SK-N-SH (cell line): ENCODE measurements at regions not wholly inside any gene's neighbourhood (a gene's known extent, or its start where the extent isn't known, plus 50 kb on each side); places are given as distances from the start of the nearest gene placed in this dataset.

Experiments
- CTCF ChIA-PET: fragments of 300-600, 350-600 bp; formaldehyde crosslinking; extraction: SDS; loops from one replicate; lab custom pipeline; 2021; lab: Yijun Ruan, JAX
- POLR2A ChIA-PET: fragments of 350-600 bp; sonication (Branson Sonifier 250); formaldehyde crosslinking; extraction: SDS; loops from one replicate; lab custom pipeline; 2020; ENCODE audit warnings: antibody characterized with exemption, inconsistent platforms; lab: Yijun Ruan, JAX
- DNase-seq: peaks from one replicate; pipeline ENCODE4 v3.0.0; 2012
- H2AFZ ChIP-seq: fragments of 200-600 bp; sonication (generic); 2 replicates; pipeline ENCODE4 v1.8.1; 2016; ENCODE audit warnings: antibody characterized with exemption, mild to moderate bottlenecking, low read depth
- H3F3A ChIP-seq: fragments of 200-600 bp; sonication (generic); replicated peaks from 2 replicates; pipeline ENCODE3; 2016; ENCODE audit warnings: antibody characterized with exemption, mild to moderate bottlenecking; ENCODE audit not compliant: insufficient read depth
- H3K27ac ChIP-seq, 2 experiments: fragments of 200-500 bp in 1 of 2; fragments of 200-600 bp in 1 of 2; sonication (Bioruptor generic) in 1 of 2; sonication (generic), shearing (Covaris generic) in 1 of 2; 2 replicates each; pipeline versions ENCODE4 v1.5.1 to v1.6.1; 2014 to 2016; ENCODE audit warnings: low read depth in 2 of 2, inconsistent platforms in 1 of 2, low read length in 1 of 2, mild to moderate bottlenecking in 1 of 2, mixed read lengths in 1 of 2
- H3K27me3 ChIP-seq: fragments of 200-600 bp; sonication (generic), shearing (Covaris generic); 2 replicates; pipeline ENCODE4 v1.6.1; 2016; ENCODE audit warnings: mixed run types; ENCODE audit not compliant: insufficient read depth
- H3K36me3 ChIP-seq, 2 experiments: fragments of 200-500 bp in 1 of 2; fragments of 200-600 bp in 1 of 2; sonication (Bioruptor generic) in 1 of 2; sonication (generic) in 1 of 2; replicated peaks in 1 of 2; 2 replicates each; pipeline versions ENCODE3 to v1.5.1; 2014 to 2016; ENCODE audit warnings: low read length in 1 of 2, mild to moderate bottlenecking in 1 of 2; ENCODE audit not compliant: insufficient read depth in 2 of 2, control insufficient read depth in 1 of 2
- H3K4me1 ChIP-seq, 2 experiments: fragments of 200-500 bp in 1 of 2; fragments of 200-600 bp in 1 of 2; sonication (Bioruptor generic) in 1 of 2; sonication (generic), shearing (Covaris generic) in 1 of 2; 2 replicates each; pipeline versions ENCODE4 v1.5.1 to v1.6.1; 2014 to 2016; ENCODE audit warnings: low read depth in 1 of 2, low read length in 1 of 2, mixed run types in 1 of 2; ENCODE audit not compliant: insufficient read depth in 2 of 2, control insufficient read depth in 1 of 2
- H3K4me2 ChIP-seq: fragments of 200-600 bp; sonication (generic), shearing (Covaris generic); 2 replicates; pipeline ENCODE4 v1.6.1; 2017; ENCODE audit warnings: mixed run types
- H3K4me3 ChIP-seq, 2 experiments: fragments of 200-500 bp in 1 of 2; fragments of 200-600 bp in 1 of 2; sonication (Bioruptor generic) in 1 of 2; sonication (generic), shearing (Covaris generic) in 1 of 2; 2 replicates each; pipeline versions ENCODE4 v1.5.1 to v1.8.1; 2014 to 2016; ENCODE audit warnings: low read depth in 2 of 2, inconsistent platforms in 1 of 2, low read length in 1 of 2, mild to moderate bottlenecking in 1 of 2, mixed read lengths in 1 of 2, moderate library complexity in 1 of 2
- H3K79me2 ChIP-seq: fragments of 200-600 bp; sonication (generic); 2 replicates; pipeline ENCODE4 v1.8.1; 2017; ENCODE audit warnings: mild to moderate bottlenecking; ENCODE audit not compliant: insufficient read depth
- H3K9ac ChIP-seq: fragments of 200-600 bp; sonication (generic); 2 replicates; pipeline ENCODE4 v1.6.1; 2017; ENCODE audit warnings: mixed run types
- H3K9me2 ChIP-seq: fragments of 200-600 bp; sonication (generic); 2 replicates; pipeline ENCODE4 v1.6.1; 2017; ENCODE audit warnings: mixed run types
- H3K9me3 ChIP-seq: fragments of 200-600 bp; sonication (generic); 2 replicates; pipeline ENCODE4 v1.6.1; 2017; ENCODE audit warnings: mixed run types, mild to moderate bottlenecking, moderate library complexity
- H4K20me1 ChIP-seq: fragments of 200-600 bp; sonication (generic); 2 replicates; pipeline ENCODE4 v1.6.1; 2017; ENCODE audit warnings: mild to moderate bottlenecking, mixed run types; ENCODE audit not compliant: insufficient read depth
- CTCF ChIP-seq: fragments of 200-600 bp; sonication (generic); IDR thresholded peaks from 2 replicates; pipeline ENCODE4 v1.6.1; 2017; ENCODE audit warnings: antibody characterized with exemption, mild to moderate bottlenecking, moderate library complexity
- ELF1 ChIP-seq: IDR thresholded peaks from 2 replicates; pipeline ENCODE4 v1.4.0; 2012
- EP300 ChIP-seq, 2 experiments: IDR thresholded peaks; 2 replicates each; pipeline versions ENCODE4 v1.4.0 to v1.6.1; 2012; ENCODE audit warnings: borderline replicate concordance in 1 of 2, low read depth in 1 of 2, low read length in 1 of 2
- FOSL2 ChIP-seq: IDR thresholded peaks from 2 replicates; pipeline ENCODE4 v1.4.0; 2012; ENCODE audit warnings: low read depth, mild to moderate bottlenecking, moderate library complexity, borderline replicate concordance
- FOXM1 ChIP-seq: IDR thresholded peaks from 2 replicates; pipeline ENCODE4 v1.4.0; 2012; ENCODE audit warnings: low read depth, mild to moderate bottlenecking
- IRF3 ChIP-seq: fragments of 150-350 bp; IDR thresholded peaks from 2 replicates; pipeline ENCODE4 v1.6.1; 2016; ENCODE audit warnings: mild to moderate bottlenecking, low read depth, low read length
- NFIC ChIP-seq: IDR thresholded peaks from 2 replicates; pipeline ENCODE4 v1.4.0; 2012; ENCODE audit warnings: borderline replicate concordance
- NRF1 ChIP-seq: IDR thresholded peaks from 2 replicates; pipeline ENCODE4 v1.6.1; 2012; ENCODE audit warnings: low read depth, mild to moderate bottlenecking, low read length
- RFX5 ChIP-seq: IDR thresholded peaks from 2 replicates; pipeline ENCODE4 v1.6.1; 2012; ENCODE audit warnings: mild to moderate bottlenecking, improper control_type of control experiment, low read length
- SMC3 ChIP-seq: IDR thresholded peaks from 2 replicates; pipeline ENCODE4 v1.6.1; 2012; ENCODE audit warnings: low read depth, low read length, improper control_type of control experiment
- USF1 ChIP-seq: IDR thresholded peaks from 2 replicates; pipeline ENCODE4 v1.4.0; 2012; ENCODE audit warnings: low read depth, borderline replicate concordance
- YY1 ChIP-seq: IDR thresholded peaks from 2 replicates; pipeline ENCODE4 v1.4.0; 2012; ENCODE audit warnings: low read depth, mild to moderate bottlenecking
- WGBS: methylation state at CpG from one replicate; pipeline ENCODE4 v1.1.6; 2017; ENCODE audit warnings: low lambda C conversion rate; 5-methylcytosine and 5-hydroxymethylcytosine counted together

GRCh38 chr5:159486836-159487235 is 156.5 kb upstream of the IL12B start:
- DNase-seq = no peak
- Histone ChIP-seq H3F3A (no peaks in the 10 kb centered on the region), H3K27ac (no peak overlapping the region), H2AFZ (no peak overlapping the region), H3K9me2 (no peaks in the 10 kb centered on the region), H3K4me2 (no peak overlapping the region), H3K9me3 (no peaks in the 10 kb centered on the region), H3K4me3 (no peak overlapping the region), H3K4me1 (no peaks in the 10 kb centered on the region; a peak in 1 of 4 replicates)
- ChIA-PET CTCF (interaction anchor here (0.7 kb wide), 1 partner anchor 128 kb away, joined by 3 read pairs; no protein-coding TSS in a partner anchor), POLR2A (no interaction called here)
- TF ChIP-seq NFIC (no peak), RFX5 (no peak), ELF1 (no peak), YY1 (no peak), EP300 (IDR thresholded peaks at IDR 0.05; ENCODE audit: borderline replicate concordance in 1 of 2, low read depth in 1 of 2, low read length in 1 of 2) (no peak), FOSL2 (no peak), FOXM1 (no peak), CTCF (no peak), USF1 (no peak), SMC3 (no peak), IRF3 (no peak)
- TF ChIP-seq, all 33 proteins: peak for 0
- WGBS = 46% methylated on average over 3 of the region's 3 CpGs
- Histone ChIP-seq H3K36me3 (no peaks in the 10 kb centered on the region), H4K20me1 (no peaks in the 10 kb centered on the region), H3K79me2 (no peaks in the 10 kb centered on the region), H3K9ac (no peak overlapping the region), H3K27me3 (no peaks in the 10 kb centered on the region)

GRCh38 chr5:159488516-159488915 is 158.2 kb upstream of the IL12B start:
- Histone ChIP-seq H3K36me3 (no peaks in the 10 kb centered on the region), H3K27ac (no peak overlapping the region), H4K20me1 (no peaks in the 10 kb centered on the region), H3K9ac (no peak overlapping the region), H3K4me3 (no peak overlapping the region), H3K9me2 (no peaks in the 10 kb centered on the region), H3K79me2 (no peaks in the 10 kb centered on the region), H2AFZ (no peak overlapping the region), H3K4me1 (no peaks in the 10 kb centered on the region; a peak in 1 of 4 replicates), H3K27me3 (no peaks in the 10 kb centered on the region), H3F3A (no peaks in the 10 kb centered on the region), H3K9me3 (no peaks in the 10 kb centered on the region), H3K4me2 (no peak overlapping the region)
- POLR2A ChIA-PET = no interaction called here
- WGBS = 51% methylated on average over 4 of the region's 4 CpGs
- no peak for DNase-seq
- CTCF ChIA-PET = no interaction called here
- TF ChIP-seq NRF1 = no peak
